Keratinocyte (primary cell): ENCODE measurements at regions not wholly inside any gene's neighbourhood (a gene's known extent, or its start where the extent isn't known, plus 50 kb on each side); places are given as distances from the start of the nearest gene placed in this dataset.

Experiments used
- DNase-seq: peaks from one replicate; pipeline ENCODE4 v3.0.0-alpha.2; 2011; ENCODE audit warnings: low read depth, missing footprints, low spot score
- FAIRE-seq: peaks from 2 replicates; lab custom pipeline; 2011; peaks lifted over from hg19 to GRCh38; lab: Jason Lieb, UNC
- H2AFZ ChIP-seq: 2 replicates; pipeline ENCODE4 v1.6.0; 2012; ENCODE audit warnings: low read length, control low read depth, inconsistent platforms; ENCODE audit not compliant: control insufficient read depth
- H3K27ac ChIP-seq: 2 replicates; pipeline ENCODE4 v1.5.1; 2011; ENCODE audit warnings: low read length; ENCODE audit not compliant: control insufficient read depth, insufficient read depth
- H3K27me3 ChIP-seq: 3 replicates; pipeline ENCODE4 v1.6.0; 2011; ENCODE audit warnings: low read length; ENCODE audit not compliant: control insufficient read depth, insufficient read depth; ENCODE audit errors: extremely low read depth
- H3K36me3 ChIP-seq, 2 experiments: 2 replicates in 1 of 2; 3 replicates in 1 of 2; pipeline ENCODE4 v1.5.1; 2011; ENCODE audit warnings: low read length in 2 of 2, mild to moderate bottlenecking in 1 of 2; ENCODE audit not compliant: control insufficient read depth in 2 of 2, insufficient read depth in 2 of 2; ENCODE audit errors: extremely low read depth in 1 of 2
- H3K4me1 ChIP-seq: 3 replicates; pipeline ENCODE4 v1.5.1; 2011; ENCODE audit warnings: low read length; ENCODE audit not compliant: control insufficient read depth, insufficient read depth; ENCODE audit errors: extremely low read depth
- H3K4me2 ChIP-seq: 3 replicates; pipeline ENCODE4 v1.6.0; 2011; ENCODE audit warnings: low read depth, low read length; ENCODE audit not compliant: control insufficient read depth, insufficient read depth; ENCODE audit errors: extremely low read depth
- H3K4me3 ChIP-seq, 3 experiments: fragments of 200-600 bp in 1 of 3; sonication (generic) in 1 of 3; 2 replicates in 2 of 3; 3 replicates in 1 of 3; pipeline ENCODE4 v1.5.1; 2011 to 2016; ENCODE audit warnings: low read length in 3 of 3, mild to moderate bottlenecking in 3 of 3, control low read depth in 2 of 3, inconsistent platforms in 1 of 3, low read depth in 1 of 3, mixed read lengths in 1 of 3, mixed run types in 1 of 3, moderate library complexity in 1 of 3; ENCODE audit not compliant: control insufficient read depth in 2 of 3, insufficient read depth in 2 of 3; ENCODE audit errors: extremely low read depth in 1 of 3
- H3K79me2 ChIP-seq: 2 replicates; pipeline ENCODE4 v1.6.0; 2012; ENCODE audit warnings: low read length; ENCODE audit not compliant: control insufficient read depth, insufficient read depth
- H3K9ac ChIP-seq: 3 replicates; pipeline ENCODE4 v1.6.0; 2011; ENCODE audit warnings: low read length; ENCODE audit not compliant: control insufficient read depth, insufficient read depth; ENCODE audit errors: extremely low read depth
- H3K9me1 ChIP-seq: 3 replicates; pipeline ENCODE4 v1.6.0; 2011; ENCODE audit warnings: low read length; ENCODE audit not compliant: control insufficient read depth, insufficient read depth; ENCODE audit errors: extremely low read depth
- H3K9me3 ChIP-seq: 2 replicates; pipeline ENCODE4 v1.5.1; 2012; ENCODE audit warnings: low read depth, low read length; ENCODE audit not compliant: control insufficient read depth
- H4K20me1 ChIP-seq: 3 replicates; pipeline ENCODE4 v1.6.0; 2011; ENCODE audit warnings: low read length; ENCODE audit not compliant: control insufficient read depth, insufficient read depth; ENCODE audit errors: extremely low read depth
- EZH2 ChIP-seq: IDR thresholded peaks from one replicate; pipeline ENCODE4 v1.6.1; 2012; ENCODE audit warnings: inconsistent platforms, mild to moderate bottlenecking, low read length, moderate library complexity
- dilution Hi-C: fragments of 300-500 bp; cut with MboI; formaldehyde crosslinking; loops from one replicate; pipeline ENCODE4 v1.7.0; 2020; ENCODE audit warnings: low sequenced_read_pairs; ENCODE audit not compliant: extremely low pct_ligation_motif_present
- TF ChIP-seq, protein P1 (sequence below), 3 experiments: IDR thresholded peaks in 1 of 3; conservative IDR thresholded peaks in 1 of 3; optimal IDR thresholded peaks in 1 of 3; 2 replicates in 2 of 3; 3 replicates in 1 of 3; pipeline versions ENCODE3 to v1.5.1; 2011; ENCODE audit warnings: low read length in 3 of 3, mild to moderate bottlenecking in 3 of 3, moderate library complexity in 2 of 3, control low read depth in 1 of 3, inconsistent platforms in 1 of 3; ENCODE audit not compliant: insufficient read depth in 2 of 3; ENCODE audit errors: extremely low read depth in 1 of 3

DNA sequence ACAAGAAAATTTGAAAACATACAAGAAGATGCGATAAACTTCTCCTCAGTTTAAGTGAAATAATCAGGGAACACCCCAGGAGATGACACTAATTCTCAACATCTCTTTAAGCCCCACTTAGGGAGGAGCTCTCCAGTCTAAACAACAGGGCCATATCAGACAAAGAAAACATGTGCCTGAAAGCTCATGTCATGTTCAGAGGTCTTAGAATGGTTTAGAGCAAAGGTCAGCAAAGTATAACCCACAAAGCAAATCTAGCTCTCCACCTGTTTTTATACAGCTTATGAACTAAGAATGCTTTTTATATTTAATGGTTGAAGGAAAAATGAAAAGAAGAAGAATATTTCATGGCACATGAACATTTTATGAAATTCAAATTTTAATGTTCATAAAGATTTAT, 155.6 kb upstream of the NOL4 start:
- FAIRE-seq: no peak
- no peaks in the 10 kb centered on the region for H3K4me1 ChIP-seq
- dilution Hi-C loops: no loop called here

DNA sequence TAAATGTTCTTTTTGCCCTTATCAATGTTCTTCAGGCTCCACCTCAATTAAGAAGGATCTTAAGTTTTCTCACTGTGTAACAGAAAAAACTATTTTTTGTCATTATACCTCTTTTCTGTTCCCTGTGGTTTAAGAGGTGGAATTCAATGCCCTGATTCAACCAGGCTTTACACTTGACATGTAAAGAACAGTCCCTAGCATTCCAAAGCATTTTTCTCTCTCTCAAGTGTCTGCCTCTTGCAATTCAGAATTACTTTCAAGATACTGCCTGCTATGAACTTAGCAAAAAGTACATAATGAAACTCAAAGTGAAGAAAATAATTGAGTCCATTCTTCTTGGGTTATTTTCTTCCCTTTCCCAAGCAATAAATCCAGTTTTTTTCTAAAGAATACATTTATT, 160.6 kb upstream of the NOL4 start:
- Histone ChIP-seq H2AFZ (no peak overlapping the region), H3K36me3 (no peaks in the 10 kb centered on the region), H3K27ac (no peak overlapping the region), H3K4me3 (no peak overlapping the region), H4K20me1 (no peaks in the 10 kb centered on the region), H3K27me3 (no peaks in the 10 kb centered on the region), H3K4me1 (no peaks in the 10 kb centered on the region), H3K4me2 (no peak overlapping the region), H3K9me3 (no peaks in the 10 kb centered on the region), H3K79me2 (no peaks in the 10 kb centered on the region), H3K9ac (no peak overlapping the region), H3K9me1 (no peaks in the 10 kb centered on the region)
- TF ChIP-seq EZH2: no peak
- TF ChIP-seq, protein P1, sequence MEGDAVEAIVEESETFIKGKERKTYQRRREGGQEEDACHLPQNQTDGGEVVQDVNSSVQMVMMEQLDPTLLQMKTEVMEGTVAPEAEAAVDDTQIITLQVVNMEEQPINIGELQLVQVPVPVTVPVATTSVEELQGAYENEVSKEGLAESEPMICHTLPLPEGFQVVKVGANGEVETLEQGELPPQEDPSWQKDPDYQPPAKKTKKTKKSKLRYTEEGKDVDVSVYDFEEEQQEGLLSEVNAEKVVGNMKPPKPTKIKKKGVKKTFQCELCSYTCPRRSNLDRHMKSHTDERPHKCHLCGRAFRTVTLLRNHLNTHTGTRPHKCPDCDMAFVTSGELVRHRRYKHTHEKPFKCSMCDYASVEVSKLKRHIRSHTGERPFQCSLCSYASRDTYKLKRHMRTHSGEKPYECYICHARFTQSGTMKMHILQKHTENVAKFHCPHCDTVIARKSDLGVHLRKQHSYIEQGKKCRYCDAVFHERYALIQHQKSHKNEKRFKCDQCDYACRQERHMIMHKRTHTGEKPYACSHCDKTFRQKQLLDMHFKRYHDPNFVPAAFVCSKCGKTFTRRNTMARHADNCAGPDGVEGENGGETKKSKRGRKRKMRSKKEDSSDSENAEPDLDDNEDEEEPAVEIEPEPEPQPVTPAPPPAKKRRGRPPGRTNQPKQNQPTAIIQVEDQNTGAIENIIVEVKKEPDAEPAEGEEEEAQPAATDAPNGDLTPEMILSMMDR (optimal IDR thresholded peaks at IDR 0.05 in 1 of 3, IDR thresholded peaks at IDR 0.05 in 1 of 3, conservative IDR thresholded peaks at IDR 0.05 in 1 of 3; ENCODE audit: extremely low read depth in 1 of 3, insufficient read depth in 2 of 3, low read length in 3 of 3): no peak
- FAIRE-seq (no peak), DNase-seq (no peak)
- dilution Hi-C loops: no loop called here

More for the DNA sequence above, 155.6 kb upstream of the NOL4 start:
- Histone ChIP-seq H3K27me3 (no peaks in the 10 kb centered on the region), H4K20me1 (no peaks in the 10 kb centered on the region), H3K4me2 (no peak overlapping the region), H3K9me1 (no peaks in the 10 kb centered on the region), H3K79me2 (no peaks in the 10 kb centered on the region), H2AFZ (no peak overlapping the region), H3K36me3 (no peaks in the 10 kb centered on the region), H3K27ac (no peak overlapping the region), H3K9ac (no peak overlapping the region), H3K4me3 (no peak overlapping the region), H3K9me3 (no peaks in the 10 kb centered on the region)
- TF ChIP-seq, protein P1 (optimal IDR thresholded peaks at IDR 0.05 in 1 of 3, IDR thresholded peaks at IDR 0.05 in 1 of 3, conservative IDR thresholded peaks at IDR 0.05 in 1 of 3; ENCODE audit: extremely low read depth in 1 of 3, insufficient read depth in 2 of 3, low read length in 3 of 3): no peak
- no peak for TF ChIP-seq EZH2
- no peak for DNase-seq
